Astrocyte of the cerebellum (primary cell): ENCODE measurements at regions not wholly inside any gene's neighbourhood (a gene's known extent, or its start where the extent isn't known, plus 50 kb on each side); places are given as distances from the start of the nearest gene placed in this dataset.
A peak's percentile ranks its signal among the peaks of the same experiment; 100 is the strongest.

Source experiments
- DNase-seq: peaks from one replicate; pipeline ENCODE4 v3.0.0-alpha.2; 2011; ENCODE audit warnings: low read depth
- H3K4me3 ChIP-seq: 2 replicates; pipeline ENCODE4 v1.5.1; 2011; ENCODE audit warnings: mild to moderate bottlenecking, low read depth, low read length, moderate library complexity
- CTCF ChIP-seq: IDR thresholded peaks from 2 replicates; pipeline ENCODE4 v1.5.1; 2012; ENCODE audit warnings: low read length, low read depth, moderate library complexity, mild to moderate bottlenecking; ENCODE audit errors: missing control alignments
- in situ Hi-C: cut with HindIII; loops from 2 replicates; pipeline ENCODE4 v1.10.0; 2017; ENCODE audit warnings: low sequenced_read_pairs

DNA sequence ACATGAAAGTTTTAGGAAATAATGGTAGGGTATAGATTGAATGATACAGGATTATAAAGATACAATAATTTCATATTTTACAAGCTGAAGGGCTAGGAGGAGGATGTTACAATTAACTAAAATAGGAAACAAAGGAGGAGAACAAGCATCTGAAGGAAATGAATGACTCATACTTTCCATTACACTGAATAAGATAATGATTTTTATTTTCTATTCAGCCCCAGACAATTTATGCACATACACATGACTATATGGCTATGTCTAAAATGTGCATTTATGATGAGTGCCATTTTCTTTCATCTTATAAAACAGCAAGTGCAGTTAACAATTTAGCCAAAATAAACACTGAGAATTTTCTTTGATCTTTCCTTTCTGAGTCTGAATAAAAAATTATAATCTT lies 994.6 kb upstream of the ADGRB3 start:
- no peak for TF ChIP-seq CTCF
- in situ Hi-C loops: no loop called here
- no peak for DNase-seq

DNA sequence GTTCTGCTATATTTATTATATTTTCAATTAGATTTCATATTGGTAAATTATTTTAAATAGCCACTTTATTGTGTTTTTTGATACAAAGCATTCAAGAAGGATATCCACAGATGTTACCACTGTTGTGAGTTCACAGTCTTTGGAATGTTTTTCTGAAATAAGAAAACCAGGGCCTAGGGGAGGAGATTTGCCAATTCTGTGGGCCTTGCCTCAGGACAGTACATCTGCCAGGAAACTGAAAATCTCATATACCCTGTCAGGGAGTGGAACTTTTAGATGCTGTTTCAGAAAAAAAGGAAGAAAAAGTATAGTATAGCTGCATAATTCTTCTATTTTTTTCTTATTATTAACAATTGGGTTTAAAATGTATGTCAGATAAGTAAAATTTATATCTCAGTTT lies 995.9 kb upstream of the ADGRB3 start:
- no peak for TF ChIP-seq CTCF
- DNase-seq: peak; percentile 34
- in situ Hi-C loops: no loop called here
- no peak overlapping the region for H3K4me3 ChIP-seq

More for the DNA sequence above, 994.6 kb upstream of the ADGRB3 start:
- no peak overlapping the region for H3K4me3 ChIP-seq

- no peak for DNase-seq
- TF ChIP-seq CTCF: no peak
- no peak overlapping the region for H3K4me3 ChIP-seq
- in situ Hi-C loops: no loop called here
Measured at GRCh38 chr6:67634199-67634598, 1000.9 kb upstream of the ADGRB3 start.

GRCh38 chr6:67633058-67633457 lies 1002.0 kb upstream of the ADGRB3 start:
- DNase-seq: no peak
- TF ChIP-seq CTCF: no peak
- in situ Hi-C loops: no loop called here
- H3K4me3 ChIP-seq: no peak overlapping the region

- no peak for TF ChIP-seq CTCF
- in situ Hi-C loops: no loop called here
- no peak overlapping the region for H3K4me3 ChIP-seq
- peak; percentile 96 for DNase-seq
Measured at GRCh38 chr6:67630146-67630545, 1004.9 kb upstream of the ADGRB3 start.

DNA sequence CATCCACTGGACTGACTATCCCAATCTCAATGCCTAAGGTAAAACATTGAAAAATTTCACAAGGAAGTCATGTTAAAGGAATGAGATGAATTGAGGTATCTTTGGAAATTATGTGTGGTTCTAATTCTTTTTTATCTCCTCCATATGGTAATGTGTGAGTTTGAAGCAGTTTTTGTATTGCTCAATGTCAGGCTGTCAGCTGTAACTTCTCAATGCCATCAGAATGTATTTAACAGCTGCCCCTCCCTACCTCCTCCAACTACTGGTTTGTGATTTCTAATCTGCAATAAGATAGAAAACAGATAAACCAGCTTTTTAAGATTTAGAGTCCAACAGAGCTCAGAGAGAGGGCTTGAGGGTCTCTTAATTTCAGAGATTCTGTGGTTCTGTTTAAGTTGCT lies 1005.8 kb upstream of the ADGRB3 start:
- DNase-seq: no peak
- in situ Hi-C loops: no loop called here
- TF ChIP-seq CTCF: no peak
- H3K4me3 ChIP-seq: no peak overlapping the region

- TF ChIP-seq CTCF: no peak
- in situ Hi-C loops: no loop called here
- H3K4me3 ChIP-seq: no peak overlapping the region
- DNase-seq: no peak
Measured at GRCh38 chr6:67615796-67616195, 1019.3 kb upstream of the ADGRB3 start.
